ENCODE measurements at regions not wholly inside any gene's neighbourhood (a gene's known extent, or its start where the extent isn't known, plus 50 kb on each side); places are given as distances from the start of the nearest gene placed in this dataset.

GRCh38 chr22:48941903-48942575, 885.6 kb downstream of the BRD1 start:
- Histone ChIP-seq H3K4me3 (ENCODE audit: insufficient read depth, low read length, poor library complexity, severe bottlenecking) (no peak overlapping the region), H3K4me2 (ENCODE audit: low read depth, low read length, poor library complexity, severe bottlenecking) (no peak overlapping the region), H3K9me2 (replicated peaks; ENCODE audit: insufficient read depth, low read length) (no peaks in the 10 kb centered on the region), H2AFZ (ENCODE audit: low read depth, low read length, severe bottlenecking) (no peak overlapping the region), H3K9ac (ENCODE audit: low read length) (no peak overlapping the region), H3K27me3 (ENCODE audit: low read length) (no peaks in the 10 kb centered on the region), H3K9me3 (ENCODE audit: insufficient read depth, low read length) (no peaks in the 10 kb centered on the region), H3F3A (ENCODE audit: insufficient read depth) (no peaks in the 10 kb centered on the region), H3K36me3 (ENCODE audit: low read length) (no peaks in the 10 kb centered on the region), H4K20me1 (ENCODE audit: low read depth, low read length) (no peaks in the 10 kb centered on the region), H3K79me2 (ENCODE audit: insufficient read depth, low read length) (no peaks in the 10 kb centered on the region), H3K27ac (ENCODE audit: low read depth, low read length) (no peak overlapping the region)
- TF ChIP-seq CTCF (IDR thresholded peaks at IDR 0.05; ENCODE audit: insufficient read depth, low read length, poor library complexity, severe bottlenecking) (no peak), EZH2phosphoT487 (conservative IDR thresholded peaks at IDR 0.05; ENCODE audit: low read length) (no peak)

- no peak overlapping the region for H3K4me3 ChIP-seq (ENCODE audit: insufficient read depth, low read length, poor library complexity, severe bottlenecking)
- no peaks in the 10 kb centered on the region for H3K9me3 ChIP-seq (ENCODE audit: insufficient read depth, low read length)
- TF ChIP-seq EZH2phosphoT487 (conservative IDR thresholded peaks at IDR 0.05; ENCODE audit: low read length) (no peak), CTCF (IDR thresholded peaks at IDR 0.05; ENCODE audit: insufficient read depth, low read length, poor library complexity, severe bottlenecking) (no peak)
- H3F3A ChIP-seq (ENCODE audit: insufficient read depth) = no peaks in the 10 kb centered on the region
- no peaks in the 10 kb centered on the region for H3K79me2 ChIP-seq (ENCODE audit: insufficient read depth, low read length)
- H3K9me2 ChIP-seq (replicated peaks; ENCODE audit: insufficient read depth, low read length) = no peaks in the 10 kb centered on the region
- H3K36me3 ChIP-seq (ENCODE audit: low read length) = no peaks in the 10 kb centered on the region
- H3K4me2 ChIP-seq (ENCODE audit: low read depth, low read length, poor library complexity, severe bottlenecking) = no peak overlapping the region
- no peak overlapping the region for H2AFZ ChIP-seq (ENCODE audit: low read depth, low read length, severe bottlenecking)
- H3K27ac ChIP-seq (ENCODE audit: low read depth, low read length) = no peak overlapping the region
- H3K9ac ChIP-seq (ENCODE audit: low read length) = no peak overlapping the region
- no peaks in the 10 kb centered on the region for H3K27me3 ChIP-seq (ENCODE audit: low read length)
- H4K20me1 ChIP-seq (ENCODE audit: low read depth, low read length) = no peaks in the 10 kb centered on the region
Measured at GRCh38 chr22:48941033-48941902, 886.4 kb downstream of the BRD1 start.

- TF ChIP-seq CTCF (IDR thresholded peaks at IDR 0.05; ENCODE audit: insufficient read depth, low read length, poor library complexity, severe bottlenecking) = no peak
- TF ChIP-seq EZH2phosphoT487 (conservative IDR thresholded peaks at IDR 0.05; ENCODE audit: low read length) = no peak
Measured at GRCh38 chr22:48940266-48941032, 887.2 kb downstream of the BRD1 start.

More at GRCh38 chr22:48940266-48941032, 887.2 kb downstream of the BRD1 start:
- no peaks in the 10 kb centered on the region for H3K79me2 ChIP-seq (ENCODE audit: insufficient read depth, low read length)
- no peaks in the 10 kb centered on the region for H4K20me1 ChIP-seq (ENCODE audit: low read depth, low read length)
- H2AFZ ChIP-seq (ENCODE audit: low read depth, low read length, severe bottlenecking) = no peak overlapping the region
- H3K4me3 ChIP-seq (ENCODE audit: insufficient read depth, low read length, poor library complexity, severe bottlenecking) = no peak overlapping the region
- no peaks in the 10 kb centered on the region for H3F3A ChIP-seq (ENCODE audit: insufficient read depth)
- H3K27me3 ChIP-seq (ENCODE audit: low read length) = no peaks in the 10 kb centered on the region
- H3K4me2 ChIP-seq (ENCODE audit: low read depth, low read length, poor library complexity, severe bottlenecking) = no peak overlapping the region
- no peak overlapping the region for H3K27ac ChIP-seq (ENCODE audit: low read depth, low read length)
- no peak overlapping the region for H3K9ac ChIP-seq (ENCODE audit: low read length)
- H3K9me2 ChIP-seq (replicated peaks; ENCODE audit: insufficient read depth, low read length) = no peaks in the 10 kb centered on the region
- no peaks in the 10 kb centered on the region for H3K9me3 ChIP-seq (ENCODE audit: insufficient read depth, low read length)
- H3K36me3 ChIP-seq (ENCODE audit: low read length) = no peaks in the 10 kb centered on the region
